HEK293T (cell line): ENCODE measurements at regions not wholly inside any gene's neighbourhood (a gene's known extent, or its start where the extent isn't known, plus 50 kb on each side); places are given as distances from the start of the nearest gene placed in this dataset.

Source experiments
- CTCF ChIA-PET: fragments of 350-600 bp; formaldehyde crosslinking; extraction: SDS; loops from one replicate; lab custom pipeline; 2021; ENCODE audit warnings: antibody characterized with exemption, inconsistent platforms; lab: Yijun Ruan, JAX
- POLR2A ChIA-PET: fragments of 350-600 bp; formaldehyde crosslinking; extraction: SDS; loops from one replicate; lab custom pipeline; 2020; ENCODE audit warnings: antibody characterized with exemption, inconsistent platforms; lab: Yijun Ruan, JAX
- DNase-seq: peaks from one replicate; pipeline ENCODE4 v3.0.0; 2012; ENCODE audit warnings: mixed read lengths; ENCODE audit errors: extremely low spot score
- ARNT ChIP-seq: fragments of 450-650 bp; IDR thresholded peaks from 2 replicates; pipeline ENCODE4 v1.6.1; 2017; ENCODE audit warnings: mild to moderate bottlenecking
- BHLHE40 ChIP-seq: fragments of 450-650 bp; IDR thresholded peaks from 2 replicates; pipeline ENCODE4 v1.6.1; 2016; ENCODE audit warnings: mild to moderate bottlenecking, moderate library complexity, borderline replicate concordance
- CTBP1 ChIP-seq: fragments of 450-650 bp; IDR thresholded peaks from 2 replicates; pipeline ENCODE4 v1.6.1; 2016; ENCODE audit warnings: borderline replicate concordance
- ELF4 ChIP-seq: fragments of 450-650 bp; IDR thresholded peaks from 2 replicates; pipeline ENCODE4 v1.6.1; 2017; ENCODE audit warnings: antibody characterized with exemption
- FOXA1 ChIP-seq: fragments of 450-650 bp; IDR thresholded peaks from 2 replicates; pipeline ENCODE4 v1.6.1; 2016; ENCODE audit warnings: mild to moderate bottlenecking
- FOXK2 ChIP-seq: fragments of 450-650 bp; IDR thresholded peaks from 2 replicates; pipeline ENCODE4 v1.6.1; 2016; ENCODE audit warnings: mild to moderate bottlenecking
- FOXM1 ChIP-seq: fragments of 450-650 bp; IDR thresholded peaks from 2 replicates; pipeline ENCODE4 v1.6.1; 2017; ENCODE audit warnings: mild to moderate bottlenecking, borderline replicate concordance
- HDGF ChIP-seq: fragments of 450-650 bp; IDR thresholded peaks from 2 replicates; pipeline ENCODE4 v1.6.1; 2017; ENCODE audit warnings: antibody characterized with exemption, borderline replicate concordance
- L3MBTL2 ChIP-seq: fragments of 450-650 bp; conservative IDR thresholded peaks from 2 replicates; pipeline ENCODE4 v1.6.1; 2016; ENCODE audit warnings: mild to moderate bottlenecking
- LEF1 ChIP-seq: fragments of 450-650 bp; IDR thresholded peaks from 2 replicates; pipeline ENCODE4 v1.6.1; 2017; ENCODE audit warnings: mild to moderate bottlenecking, borderline replicate concordance
- NFRKB ChIP-seq: fragments of 450-650 bp; IDR thresholded peaks from 2 replicates; pipeline ENCODE4 v1.6.1; 2016; ENCODE audit warnings: mild to moderate bottlenecking, moderate library complexity
- SP1 ChIP-seq: fragments of 450-650 bp; IDR thresholded peaks from 2 replicates; pipeline ENCODE4 v1.6.1; 2017
- SUZ12 ChIP-seq: fragments of 450-650 bp; IDR thresholded peaks from 2 replicates; pipeline ENCODE4 v1.6.1; 2016; ENCODE audit warnings: mild to moderate bottlenecking
- TARDBP ChIP-seq: fragments of 450-650 bp; IDR thresholded peaks from 2 replicates; pipeline ENCODE4 v1.6.1; 2016
- ZNF384 ChIP-seq: fragments of 450-650 bp; IDR thresholded peaks from 2 replicates; pipeline ENCODE4 v1.6.1; 2016
- TF ChIP-seq, protein P1 (sequence below): fragments of 450-650 bp; IDR thresholded peaks from 2 replicates; pipeline ENCODE4 v1.6.1; 2016

DNA sequence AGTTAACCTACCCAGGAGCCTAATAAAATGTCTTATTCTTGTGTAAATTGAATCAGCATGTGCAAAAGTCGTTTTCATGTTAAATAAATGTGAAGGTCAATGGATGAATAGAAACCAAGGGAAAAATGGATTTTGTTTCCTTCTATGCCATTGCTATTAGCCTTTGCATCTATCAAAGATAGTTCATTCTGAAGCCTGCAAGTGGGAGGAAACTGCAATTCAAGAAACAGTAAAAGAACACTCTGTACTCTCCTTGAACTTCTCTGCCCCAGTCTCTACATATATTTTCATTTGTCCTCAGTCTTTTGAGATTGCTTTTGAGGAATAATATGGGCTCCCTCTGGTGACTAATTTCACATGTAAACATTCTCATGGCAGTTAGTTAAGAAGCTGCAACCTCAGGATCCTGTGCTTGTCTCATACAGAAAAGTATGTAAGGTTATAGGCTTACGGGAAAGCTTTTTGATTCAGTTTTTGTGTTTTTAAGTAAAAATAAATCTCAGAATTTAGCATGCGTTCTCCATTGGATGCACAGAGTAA is 1590.0 kb upstream of the LRRTM1 start:
- POLR2A ChIA-PET = no interaction called here

DNA sequence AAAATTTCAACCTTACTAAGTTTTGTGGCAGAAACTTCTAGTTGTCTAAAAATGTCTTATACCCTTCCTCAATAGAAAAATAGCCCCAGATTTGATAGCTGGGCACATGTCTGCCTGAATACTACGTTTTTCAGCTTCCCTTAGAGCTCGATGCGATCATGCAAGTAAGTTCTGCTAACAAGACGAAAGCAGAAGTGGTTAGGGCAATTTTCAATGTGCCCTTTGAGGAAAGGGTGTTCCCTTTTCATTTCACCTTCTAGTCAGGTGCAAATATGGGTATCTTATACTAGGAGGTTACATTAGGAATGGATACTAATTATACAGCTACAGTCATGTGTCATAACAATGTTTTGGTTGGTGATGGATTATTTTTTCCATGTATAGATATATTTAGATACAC is 1572.1 kb upstream of the LRRTM1 start:
- TF ChIP-seq HDGF (no peak), FOXK2 (no peak), BHLHE40 (no peak), NFRKB (no peak), ZNF384 (no peak), ELF4 (no peak), FOXA1 (no peak), TARDBP (no peak), L3MBTL2 (no peak), FOXM1 (no peak), SUZ12 (no peak), CTBP1 (no peak), SP1 (no peak), LEF1 (no peak), ARNT (no peak)
- TF ChIP-seq, protein P1, sequence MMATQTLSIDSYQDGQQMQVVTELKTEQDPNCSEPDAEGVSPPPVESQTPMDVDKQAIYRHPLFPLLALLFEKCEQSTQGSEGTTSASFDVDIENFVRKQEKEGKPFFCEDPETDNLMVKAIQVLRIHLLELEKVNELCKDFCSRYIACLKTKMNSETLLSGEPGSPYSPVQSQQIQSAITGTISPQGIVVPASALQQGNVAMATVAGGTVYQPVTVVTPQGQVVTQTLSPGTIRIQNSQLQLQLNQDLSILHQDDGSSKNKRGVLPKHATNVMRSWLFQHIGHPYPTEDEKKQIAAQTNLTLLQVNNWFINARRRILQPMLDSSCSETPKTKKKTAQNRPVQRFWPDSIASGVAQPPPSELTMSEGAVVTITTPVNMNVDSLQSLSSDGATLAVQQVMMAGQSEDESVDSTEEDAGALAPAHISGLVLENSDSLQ = no peak
- no peak for DNase-seq
- ChIA-PET CTCF (no interaction called here), POLR2A (no interaction called here)

More for the DNA sequence above, 1590.0 kb upstream of the LRRTM1 start:
- CTCF ChIA-PET = interaction anchor here (0.8 kb wide), 1 partner anchor 113 kb away, joined by 3 read pairs; no protein-coding TSS in a partner anchor
- no peak for DNase-seq
- TF ChIP-seq CTBP1 = no peak
- TF ChIP-seq, protein P1 = no peak
- no peak for TF ChIP-seq TARDBP
- no peak for TF ChIP-seq SP1
- no peak for TF ChIP-seq FOXM1
- no peak for TF ChIP-seq ZNF384
- no peak for TF ChIP-seq BHLHE40
- TF ChIP-seq HDGF = no peak
- TF ChIP-seq L3MBTL2 = no peak

DNA sequence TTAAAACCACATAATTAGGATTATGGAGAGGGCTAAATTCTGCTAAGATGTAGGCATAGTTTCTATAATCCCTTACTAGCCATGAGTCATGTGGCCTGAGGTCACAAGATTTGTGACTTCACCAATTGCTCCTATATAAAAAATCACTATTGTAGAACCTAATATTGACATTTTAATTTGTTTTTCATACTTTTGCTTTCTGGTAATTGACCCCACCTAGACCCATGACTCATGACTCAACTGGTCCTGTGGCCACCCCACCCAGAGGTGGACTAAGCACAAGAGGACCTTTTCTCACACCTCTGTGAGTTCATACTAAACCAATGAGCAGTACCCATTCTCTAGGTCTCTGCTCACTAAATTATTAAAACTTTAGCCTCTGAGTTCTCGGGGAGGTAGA is 1567.5 kb upstream of the LRRTM1 start:
- CTCF ChIA-PET = no interaction called here
- no peak for DNase-seq
- POLR2A ChIA-PET = no interaction called here
- TF ChIP-seq NFRKB (no peak), CTBP1 (no peak), FOXM1 (no peak), SP1 (no peak), L3MBTL2 (no peak), ARNT (no peak), TARDBP (no peak), ELF4 (no peak), LEF1 (no peak), HDGF (no peak), BHLHE40 (no peak)
- TF ChIP-seq, protein P1 = no peak

DNA sequence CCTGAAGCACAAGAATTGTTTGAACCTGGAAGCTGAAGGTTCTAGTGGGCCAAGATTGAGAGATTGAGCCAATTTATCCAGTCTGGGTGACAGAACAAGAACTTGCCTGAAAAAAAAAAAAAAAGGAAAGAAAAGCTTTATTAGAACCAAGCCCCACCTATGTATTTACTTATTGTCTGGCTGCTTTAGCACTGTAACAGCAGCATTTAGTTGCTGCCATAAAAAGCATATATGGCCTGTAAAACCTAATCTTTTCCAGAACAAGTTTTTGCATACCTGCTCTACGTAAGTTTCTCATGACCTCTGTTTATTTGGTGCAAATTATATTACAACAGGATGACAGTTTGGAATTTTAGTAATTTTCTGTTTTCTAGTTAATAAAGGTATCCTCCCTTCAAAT is 1565.6 kb upstream of the LRRTM1 start:
- no peak for DNase-seq
- ChIA-PET CTCF (no interaction called here), POLR2A (no interaction called here)
- TF ChIP-seq TARDBP (no peak), L3MBTL2 (no peak), HDGF (no peak), FOXM1 (no peak), FOXA1 (no peak), ZNF384 (no peak), SP1 (no peak), SUZ12 (no peak), FOXK2 (no peak)
- TF ChIP-seq, protein P1 = no peak

DNA sequence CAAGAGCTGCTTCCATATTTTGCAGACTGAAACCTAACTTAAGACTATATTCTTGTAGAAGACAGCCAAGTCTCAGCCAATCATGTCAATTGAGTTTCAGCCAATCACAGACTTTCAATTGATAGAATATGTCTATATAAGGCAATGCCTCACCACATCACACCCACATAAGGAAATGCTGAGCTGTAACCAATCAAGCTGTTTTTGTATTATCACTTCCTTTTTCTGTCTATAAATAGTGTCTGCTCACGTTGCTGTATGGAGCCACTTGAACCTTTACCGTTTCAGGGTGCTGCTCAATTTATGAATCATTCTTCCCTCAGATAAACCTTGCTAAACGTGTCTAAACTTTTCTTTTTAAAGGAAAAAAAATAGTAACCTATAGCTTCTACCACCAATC is 1554.4 kb upstream of the LRRTM1 start:
- DNase-seq = no peak
- CTCF ChIA-PET = no interaction called here
- no peak for TF ChIP-seq FOXA1
- no peak for TF ChIP-seq FOXM1
- no peak for TF ChIP-seq ARNT
- TF ChIP-seq ELF4 = no peak
- TF ChIP-seq TARDBP = no peak
- no peak for TF ChIP-seq CTBP1
- TF ChIP-seq NFRKB = no peak
- no peak for TF ChIP-seq L3MBTL2
- no peak for TF ChIP-seq SUZ12
- TF ChIP-seq, protein P1 = no peak
- no peak for TF ChIP-seq ZNF384
- no peak for TF ChIP-seq FOXK2
- TF ChIP-seq HDGF = no peak
- TF ChIP-seq SP1 = no peak
- TF ChIP-seq LEF1 = no peak
- TF ChIP-seq BHLHE40 = no peak
- POLR2A ChIA-PET = no interaction called here
